NCI-H446 treated with DMSO at 0.1 percent for 48 hours (cell line): ENCODE measurements at regions not wholly inside any gene's neighbourhood (a gene's known extent, or its start where the extent isn't known, plus 50 kb on each side); places are given as distances from the start of the nearest gene placed in this dataset.

Experiments used
- DNase-seq: peaks from one replicate; lab custom pipeline; 2025; lab: John Stamatoyannopoulos, UW

GRCh38 chr22:34993548-34993947 lies 72.4 kb upstream of the ISX start:
- no peak for DNase-seq

DNA sequence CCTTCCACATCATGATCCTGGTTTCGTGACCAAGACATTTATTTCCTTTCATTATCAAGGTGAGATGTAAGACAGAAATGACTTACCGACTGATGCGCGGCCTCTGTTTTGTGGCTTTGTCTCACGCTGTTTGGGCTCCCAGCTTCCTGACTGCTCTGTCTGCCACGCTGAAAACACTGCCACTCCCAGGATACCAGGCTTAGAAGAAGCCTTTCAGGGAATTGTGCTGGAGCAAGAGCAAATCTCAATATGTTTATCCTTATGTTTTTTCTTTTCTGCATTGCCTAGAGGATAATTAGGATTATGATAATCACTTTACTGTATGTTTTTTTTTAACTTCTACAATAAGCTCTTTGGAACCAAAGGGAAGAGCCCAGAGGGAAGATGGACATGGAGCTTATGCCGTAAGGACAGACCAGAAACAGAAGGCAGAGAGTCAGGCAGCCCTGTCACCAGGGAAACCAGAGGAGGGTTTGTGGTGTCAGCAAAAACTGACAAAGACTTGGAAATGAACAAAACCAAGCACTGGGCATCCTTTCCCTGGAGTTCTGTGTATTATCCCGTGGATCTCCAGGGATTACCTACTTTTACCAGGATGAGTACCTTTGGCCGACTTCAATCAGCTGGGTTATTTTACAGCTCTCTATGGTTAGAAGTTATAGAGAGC lies 68.2 kb upstream of the ISX start:
- DNase-seq = no peak

- DNase-seq = no peak
Measured at GRCh38 chr22:34998921-34999320, 67.0 kb upstream of the ISX start.

DNA sequence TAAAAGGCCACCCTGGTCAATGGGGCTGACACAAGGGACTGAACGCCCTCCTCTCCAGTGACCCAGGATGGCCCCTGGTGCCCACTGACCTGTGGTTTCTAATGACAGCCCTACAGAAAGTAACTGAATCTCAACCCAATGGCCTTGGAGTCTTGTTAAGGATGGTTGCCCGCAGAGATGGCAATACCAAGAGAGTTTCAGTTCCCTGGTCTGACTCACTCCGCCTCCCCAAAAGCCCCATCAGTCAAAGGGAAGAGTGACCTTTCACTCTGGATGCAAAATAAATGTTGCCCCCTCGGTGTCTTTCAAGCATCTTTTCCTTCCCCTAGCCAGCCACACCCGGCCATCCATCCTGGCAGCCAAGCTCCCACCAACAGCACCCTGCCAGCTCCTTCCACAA lies 57.7 kb upstream of the ISX start:
- no peak for DNase-seq

- no peak for DNase-seq
Measured at GRCh38 chr22:35010543-35010942, 55.4 kb upstream of the ISX start.

GRCh38 chr22:35014812-35015211 lies 51.1 kb upstream of the ISX start:
- no peak for DNase-seq
